A549 (cell line): ENCODE measurements at regions not wholly inside any gene's neighbourhood (a gene's known extent, or its start where the extent isn't known, plus 50 kb on each side); places are given as distances from the start of the nearest gene placed in this dataset.

ENCODE experiments used
- CBX2 ChIP-seq: fragments of 200-600 bp; sonication (generic); IDR thresholded peaks from 2 replicates; pipeline ENCODE4 v1.6.1; 2016; ENCODE audit warnings: low read depth, mild to moderate bottlenecking, borderline replicate concordance
- CBX8 ChIP-seq: fragments of 200-600 bp; sonication (generic); IDR thresholded peaks from 2 replicates; pipeline ENCODE4 v1.6.1; 2016
- EP300 ChIP-seq, 2 experiments: fragments of >200 bp; sonication (Bioruptor Twin); formaldehyde crosslinking; IDR thresholded peaks; 2 replicates in 1 of 2; 3 replicates in 1 of 2; pipeline ENCODE4 v1.6.1; 2016 to 2017
- KDM1A ChIP-seq: fragments of 200-600 bp; sonication (generic); IDR thresholded peaks from 2 replicates; pipeline ENCODE4 v1.6.1; 2016; ENCODE audit warnings: low read depth, mild to moderate bottlenecking
- MAZ ChIP-seq: fragments of 150-350 bp; IDR thresholded peaks from 2 replicates; pipeline ENCODE4 v1.6.1; 2014; ENCODE audit warnings: antibody characterized with exemption, low read depth, low read length, borderline replicate concordance
- POLR2A ChIP-seq: IDR thresholded peaks from 2 replicates; pipeline ENCODE4 v1.6.1; 2012; ENCODE audit warnings: mild to moderate bottlenecking, low read length
- RFX5 ChIP-seq: fragments of 450-650 bp; IDR thresholded peaks from 2 replicates; pipeline ENCODE4 v1.7.1; 2014; ENCODE audit warnings: antibody characterized with exemption, mild to moderate bottlenecking, moderate library complexity
- TFCP2L1 ChIP-seq: fragments of 250-450 bp; sonication (Bioruptor Pico); IDR thresholded peaks from 2 replicates; pipeline ENCODE4 v1.5.0; 2021; ENCODE audit warnings: mild to moderate bottlenecking
- TF ChIP-seq, protein P1 (sequence below): fragments of >200 bp; sonication (Bioruptor Twin); formaldehyde crosslinking; IDR thresholded peaks from 3 replicates; pipeline ENCODE4 v1.5.1; 2016

DNA sequence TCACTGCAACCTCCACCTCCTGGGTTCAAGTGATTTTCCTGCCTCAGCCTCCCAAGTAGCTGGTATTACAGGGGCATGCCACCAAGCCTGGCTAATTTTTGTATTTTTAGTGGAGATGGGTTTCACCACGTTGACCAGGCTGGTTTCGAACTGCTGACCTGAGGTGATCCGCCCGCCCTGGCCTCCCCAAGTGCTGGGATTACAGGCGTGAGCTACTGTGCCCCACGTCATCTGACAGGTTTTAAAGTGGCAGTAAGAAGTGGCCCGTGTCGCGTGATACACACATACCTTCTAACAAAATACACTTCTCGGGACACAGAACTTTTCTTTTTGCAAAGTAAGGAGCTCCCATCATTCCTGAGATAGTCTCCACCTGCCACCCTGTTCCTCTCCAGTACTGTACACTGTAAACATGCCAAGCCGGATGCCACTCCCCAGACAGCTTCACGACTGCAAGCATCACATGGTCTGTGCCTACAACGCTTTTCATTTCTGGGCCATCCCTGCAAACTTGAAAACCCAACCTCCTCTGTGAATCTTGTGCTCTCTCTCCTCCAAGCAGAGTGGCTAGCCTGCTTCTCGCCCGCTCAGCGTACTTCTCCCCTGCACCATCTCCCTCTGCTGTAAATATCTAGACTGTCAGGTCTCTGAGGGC, 256.3 kb upstream of the KLF14 start:
- TF ChIP-seq CBX8 (no peak), MAZ (no peak), KDM1A (no peak), TFCP2L1 (CRISPR knock-in tag) (no peak), EP300 (IDR thresholded peaks at IDR 0.05) (no peak), POLR2A (no peak), RFX5 (no peak), CBX2 (no peak)
- TF ChIP-seq, protein P1, sequence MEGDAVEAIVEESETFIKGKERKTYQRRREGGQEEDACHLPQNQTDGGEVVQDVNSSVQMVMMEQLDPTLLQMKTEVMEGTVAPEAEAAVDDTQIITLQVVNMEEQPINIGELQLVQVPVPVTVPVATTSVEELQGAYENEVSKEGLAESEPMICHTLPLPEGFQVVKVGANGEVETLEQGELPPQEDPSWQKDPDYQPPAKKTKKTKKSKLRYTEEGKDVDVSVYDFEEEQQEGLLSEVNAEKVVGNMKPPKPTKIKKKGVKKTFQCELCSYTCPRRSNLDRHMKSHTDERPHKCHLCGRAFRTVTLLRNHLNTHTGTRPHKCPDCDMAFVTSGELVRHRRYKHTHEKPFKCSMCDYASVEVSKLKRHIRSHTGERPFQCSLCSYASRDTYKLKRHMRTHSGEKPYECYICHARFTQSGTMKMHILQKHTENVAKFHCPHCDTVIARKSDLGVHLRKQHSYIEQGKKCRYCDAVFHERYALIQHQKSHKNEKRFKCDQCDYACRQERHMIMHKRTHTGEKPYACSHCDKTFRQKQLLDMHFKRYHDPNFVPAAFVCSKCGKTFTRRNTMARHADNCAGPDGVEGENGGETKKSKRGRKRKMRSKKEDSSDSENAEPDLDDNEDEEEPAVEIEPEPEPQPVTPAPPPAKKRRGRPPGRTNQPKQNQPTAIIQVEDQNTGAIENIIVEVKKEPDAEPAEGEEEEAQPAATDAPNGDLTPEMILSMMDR: no peak
